Stimulated activated CD8-positive, alpha-beta memory T cell treated with anti-CD3 and anti-CD28 coated beads, Interleukin-4, amount 100 ng/mL, for 48 hours (primary cell): ENCODE measurements at regions not wholly inside any gene's neighbourhood (a gene's known extent, or its start where the extent isn't known, plus 50 kb on each side); places are given as distances from the start of the nearest gene placed in this dataset.

Experiments used
- DNase-seq: peaks from one replicate; pipeline ENCODE4 v3.0.0-alpha.2; 2020

DNA sequence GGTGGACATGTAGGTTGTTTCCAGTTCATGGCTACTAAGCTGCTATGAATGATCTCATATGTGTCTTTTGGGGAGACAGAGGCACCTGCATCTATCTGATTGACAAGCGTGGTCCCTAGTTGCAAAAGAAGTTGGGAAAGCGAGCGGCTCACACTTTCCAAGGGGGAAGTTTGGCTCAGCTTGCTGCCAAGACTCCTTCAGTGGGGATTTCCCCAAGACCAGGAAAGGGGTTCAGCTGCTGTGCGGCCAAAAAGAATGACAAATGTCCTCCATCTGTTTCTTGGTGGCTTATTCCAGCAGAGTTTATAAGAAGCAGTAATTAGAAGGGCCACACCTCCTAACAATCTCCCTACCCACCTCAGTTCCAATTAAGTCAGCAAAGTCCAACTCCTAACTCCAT is 128.5 kb upstream of the GALNT2 start:
- no peak for DNase-seq

DNA sequence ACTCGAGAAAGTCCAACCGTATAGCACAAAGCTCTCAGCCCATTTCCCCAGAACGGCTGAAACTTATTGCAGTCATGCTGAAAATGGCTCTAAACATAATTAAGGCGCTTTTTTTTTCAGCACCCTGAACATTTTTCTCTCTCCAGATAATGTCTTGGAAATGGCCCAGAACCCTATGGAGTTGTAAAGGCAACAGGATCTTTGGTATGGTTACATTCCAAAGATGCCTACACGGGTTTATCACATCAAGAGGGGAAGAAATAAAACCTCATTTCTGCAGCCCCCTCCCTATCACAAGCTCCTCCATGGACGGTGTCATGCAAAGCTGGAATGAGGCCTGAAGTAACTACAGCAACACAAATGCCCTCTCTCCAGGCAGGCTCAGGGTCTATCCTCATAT is 126.4 kb upstream of the GALNT2 start:
- DNase-seq = no peak

DNA sequence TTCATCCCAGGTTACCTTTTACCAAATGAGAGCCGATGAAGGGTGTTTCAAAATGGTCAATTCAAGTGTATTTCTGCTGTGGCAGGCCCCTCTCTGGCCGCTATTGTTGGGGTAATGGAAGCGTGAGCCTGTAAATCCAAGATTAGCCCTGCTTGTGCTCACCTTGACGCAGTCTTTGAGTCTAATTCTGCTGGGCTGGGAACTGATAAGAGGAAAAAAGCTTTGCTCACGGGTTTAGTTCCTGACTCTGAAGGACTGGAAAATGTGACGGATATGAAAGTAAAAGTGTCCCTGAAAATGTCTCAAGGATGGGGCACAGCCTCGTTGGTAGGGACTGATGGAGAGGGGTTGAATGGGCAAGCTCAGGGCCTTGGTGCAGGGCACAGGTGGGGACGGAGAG is 125.9 kb upstream of the GALNT2 start:
- no peak for DNase-seq

DNA sequence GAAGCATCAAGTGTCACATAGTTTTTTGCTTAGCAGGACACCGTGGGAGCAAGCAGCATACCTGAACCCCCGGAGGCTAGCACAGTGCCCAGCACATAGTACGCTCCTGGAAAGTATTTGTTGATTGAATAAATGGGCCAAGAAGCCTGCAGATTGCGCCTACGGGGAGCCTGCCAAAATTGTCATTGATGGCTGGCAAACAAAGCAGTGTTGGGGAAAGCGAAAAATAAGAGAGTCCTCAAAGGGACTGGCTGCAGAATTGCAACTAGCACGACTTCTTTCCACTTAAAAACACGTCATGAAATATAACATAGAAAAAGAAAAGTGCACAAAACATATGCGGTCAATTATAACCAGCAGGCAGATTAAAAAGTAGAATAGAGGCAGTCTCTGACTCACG is 125.2 kb upstream of the GALNT2 start:
- no peak for DNase-seq

DNA sequence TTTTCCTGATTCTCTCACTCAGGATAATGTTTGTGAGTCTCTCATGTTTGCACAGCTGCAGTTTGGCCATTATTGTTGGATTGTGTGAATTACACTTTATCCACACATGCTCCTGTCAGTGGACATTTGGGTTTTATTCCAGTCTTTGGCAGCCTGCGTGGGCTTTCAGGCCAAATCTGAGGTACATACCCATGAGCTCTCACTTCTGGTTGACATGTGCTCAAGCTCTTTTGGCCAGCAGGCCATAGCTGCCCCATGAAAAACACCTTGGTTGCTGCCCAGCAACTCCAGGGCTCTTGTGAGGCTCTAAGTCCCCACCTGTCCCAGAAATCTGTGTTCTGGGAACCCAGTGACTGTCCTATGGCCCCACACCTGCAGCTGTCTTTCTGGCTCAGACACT is 124.5 kb upstream of the GALNT2 start:
- no peak for DNase-seq

DNA sequence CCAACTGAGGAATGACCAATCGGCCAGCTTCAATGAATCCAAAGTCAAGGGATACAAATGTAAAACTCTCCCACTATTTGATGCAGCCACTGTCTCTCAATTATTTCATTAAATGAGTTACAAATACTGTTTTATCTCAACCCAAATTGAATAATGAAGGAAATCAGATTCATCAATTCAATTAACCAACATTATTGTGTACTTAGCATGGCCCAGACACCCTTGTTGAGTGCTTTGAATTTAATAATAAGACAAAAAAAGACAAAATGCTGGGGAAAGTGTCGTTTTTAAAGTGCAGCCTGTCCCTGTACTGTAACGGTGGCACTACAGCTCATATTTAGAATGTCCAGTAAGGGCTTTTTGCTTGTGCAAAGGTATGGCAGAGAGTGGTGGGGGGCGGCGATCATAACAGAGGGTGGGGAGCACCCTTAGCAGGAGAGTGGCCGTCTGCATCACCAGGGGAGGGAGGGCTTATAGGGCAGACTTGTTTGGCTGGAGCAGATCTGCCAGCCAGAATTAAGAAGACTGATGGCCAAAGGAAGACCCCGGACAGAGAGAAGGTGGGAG is 123.8 kb upstream of the GALNT2 start:
- DNase-seq = no peak

DNA sequence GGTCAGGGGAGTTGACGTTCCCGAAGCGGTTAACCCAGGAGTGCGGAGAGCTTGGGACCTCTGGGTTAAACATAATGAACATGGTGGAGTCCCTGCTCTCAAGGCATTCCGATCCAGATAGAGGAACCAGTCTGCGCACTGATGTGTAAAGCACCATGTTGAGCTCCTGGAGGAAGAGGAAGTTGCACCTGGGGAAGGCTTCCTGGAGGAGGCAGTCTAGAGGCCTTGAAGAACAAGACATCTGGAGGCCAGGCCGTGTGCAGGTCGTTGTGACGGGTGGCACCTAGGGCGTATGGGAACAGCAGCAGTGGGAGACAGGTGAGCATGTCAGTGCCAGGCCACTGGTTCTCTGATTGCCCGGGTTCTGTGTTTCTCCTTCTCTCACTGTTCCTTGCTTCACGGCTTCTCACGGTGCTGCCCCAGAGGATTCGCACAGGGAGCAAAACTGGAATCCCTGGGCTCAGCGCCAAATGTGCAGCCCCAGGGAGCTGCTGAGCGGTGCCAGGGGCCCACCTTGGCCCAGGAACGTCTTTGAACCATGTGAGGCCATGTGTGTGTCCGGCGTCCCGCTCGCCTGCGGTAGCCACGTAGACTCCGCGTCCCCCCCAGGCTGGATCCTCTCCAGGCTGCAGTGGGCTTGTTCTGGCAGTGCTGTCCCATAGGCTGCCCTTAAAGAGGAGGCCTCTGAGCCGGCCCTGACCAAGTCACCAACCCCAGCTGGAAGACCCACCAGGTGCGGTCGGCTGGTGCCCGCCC is 122.9 kb upstream of the GALNT2 start:
- DNase-seq = no peak

DNA sequence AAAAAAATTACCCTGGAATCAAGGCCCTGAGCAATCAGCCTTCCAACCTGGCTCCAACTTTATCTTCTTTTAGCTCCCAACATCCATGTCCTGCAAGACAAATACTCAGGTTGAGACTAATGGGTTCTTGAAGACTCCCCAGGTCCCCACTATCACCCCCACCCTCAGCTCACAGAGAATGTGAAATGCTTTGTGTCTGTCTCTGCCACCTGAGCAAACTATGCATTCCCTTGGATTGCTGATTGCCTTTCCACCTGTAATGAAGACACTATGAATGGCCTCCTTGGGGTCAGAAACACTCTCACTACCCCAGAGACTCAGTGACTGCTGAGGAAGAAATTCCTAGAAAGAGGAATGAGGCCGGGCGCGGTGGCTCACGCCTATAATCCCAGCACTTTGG is 121.2 kb upstream of the GALNT2 start:
- DNase-seq = no peak

DNA sequence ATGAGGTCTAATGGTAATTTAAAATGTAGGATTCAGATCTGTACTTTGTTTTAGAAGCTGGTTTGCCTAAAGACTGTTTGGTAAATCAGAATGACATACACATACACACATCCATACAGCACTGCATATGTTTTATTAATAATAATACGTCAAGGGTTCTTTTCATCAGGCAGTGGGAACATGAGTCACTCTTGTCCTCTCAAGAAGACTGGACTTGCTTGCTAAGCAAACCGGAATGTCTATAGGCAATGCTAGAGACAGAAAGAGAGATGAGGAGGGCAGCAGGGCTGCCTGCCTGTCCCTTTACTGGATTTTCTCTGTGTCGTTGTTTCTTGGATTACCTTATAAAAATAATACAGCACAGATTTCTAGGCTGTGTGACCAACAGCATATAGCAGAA is 119.1 kb upstream of the GALNT2 start:
- DNase-seq = no peak

DNA sequence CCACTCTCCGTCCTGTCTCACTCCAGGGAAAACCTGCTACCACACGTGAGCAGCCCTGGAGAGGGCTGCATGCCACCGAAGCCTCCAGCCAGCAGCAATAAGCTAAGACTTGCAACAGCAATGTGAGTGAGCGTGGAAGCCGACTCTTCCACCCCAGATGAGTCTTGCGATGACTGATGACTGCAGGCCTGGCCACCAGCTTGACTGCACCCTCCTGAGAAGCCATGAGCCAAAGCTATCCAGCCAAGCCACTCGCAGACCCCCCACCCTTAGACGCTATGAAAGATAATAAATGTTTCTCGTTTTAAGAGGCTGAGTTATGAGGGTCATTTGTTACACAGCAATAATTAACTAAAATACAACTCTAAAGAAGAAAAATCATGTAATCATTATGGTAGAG is 118.6 kb upstream of the GALNT2 start:
- DNase-seq = no peak

DNA sequence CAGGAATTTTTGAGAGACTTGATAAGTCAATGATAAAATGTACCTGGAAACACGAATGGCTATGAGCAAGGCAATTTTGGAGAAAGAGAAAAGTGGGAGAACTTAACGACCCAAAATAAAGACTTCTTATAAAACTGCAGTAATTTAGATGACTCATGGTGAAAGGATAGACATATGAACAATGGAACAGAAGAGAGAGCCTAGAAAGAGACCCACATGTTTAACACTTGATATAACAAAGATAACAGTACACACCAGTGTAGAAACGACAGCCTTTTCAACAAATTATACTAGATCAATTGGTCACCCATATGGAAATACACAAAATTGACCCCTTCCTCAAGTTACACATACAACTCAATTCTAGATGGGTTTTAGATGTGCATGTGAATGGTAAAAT is 117.5 kb upstream of the GALNT2 start:
- no peak for DNase-seq

DNA sequence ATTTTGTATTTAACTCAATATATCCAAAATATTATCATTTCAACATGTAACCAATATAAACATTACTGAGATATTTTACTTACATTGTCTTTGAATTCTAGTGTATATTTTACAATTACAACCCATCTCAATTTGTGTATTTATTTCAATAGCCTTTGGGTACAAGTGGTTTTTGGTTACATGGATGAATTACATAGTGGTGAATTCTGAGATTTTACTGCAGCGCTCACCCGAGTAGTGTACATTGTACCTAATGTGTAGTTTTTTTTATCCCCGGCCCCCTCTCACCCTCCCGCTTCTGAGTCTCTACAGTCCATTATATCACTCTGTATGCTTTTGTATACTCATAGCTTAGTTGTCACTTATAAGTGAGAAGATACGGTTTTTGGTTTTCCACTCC is 117.0 kb upstream of the GALNT2 start:
- no peak for DNase-seq

DNA sequence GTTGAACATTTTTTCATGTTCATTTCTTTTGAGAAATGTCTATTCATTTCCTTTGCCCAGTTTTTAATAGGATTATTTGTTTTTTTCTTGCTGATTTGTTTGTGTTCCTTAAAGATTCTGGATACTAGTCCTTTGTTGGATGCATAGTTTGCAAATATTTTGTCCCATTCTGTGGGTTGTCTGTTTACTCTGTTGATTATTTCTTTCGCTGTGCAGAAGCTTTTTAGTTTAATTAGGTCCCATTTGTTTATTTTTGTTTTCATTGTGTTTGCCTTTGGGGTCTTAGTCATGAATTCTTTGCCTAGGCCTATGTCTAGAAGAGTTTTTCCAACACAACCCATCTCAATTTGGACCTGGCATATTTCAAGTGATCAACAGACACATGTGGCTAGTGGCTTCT is 116.1 kb upstream of the GALNT2 start:
- DNase-seq = no peak

DNA sequence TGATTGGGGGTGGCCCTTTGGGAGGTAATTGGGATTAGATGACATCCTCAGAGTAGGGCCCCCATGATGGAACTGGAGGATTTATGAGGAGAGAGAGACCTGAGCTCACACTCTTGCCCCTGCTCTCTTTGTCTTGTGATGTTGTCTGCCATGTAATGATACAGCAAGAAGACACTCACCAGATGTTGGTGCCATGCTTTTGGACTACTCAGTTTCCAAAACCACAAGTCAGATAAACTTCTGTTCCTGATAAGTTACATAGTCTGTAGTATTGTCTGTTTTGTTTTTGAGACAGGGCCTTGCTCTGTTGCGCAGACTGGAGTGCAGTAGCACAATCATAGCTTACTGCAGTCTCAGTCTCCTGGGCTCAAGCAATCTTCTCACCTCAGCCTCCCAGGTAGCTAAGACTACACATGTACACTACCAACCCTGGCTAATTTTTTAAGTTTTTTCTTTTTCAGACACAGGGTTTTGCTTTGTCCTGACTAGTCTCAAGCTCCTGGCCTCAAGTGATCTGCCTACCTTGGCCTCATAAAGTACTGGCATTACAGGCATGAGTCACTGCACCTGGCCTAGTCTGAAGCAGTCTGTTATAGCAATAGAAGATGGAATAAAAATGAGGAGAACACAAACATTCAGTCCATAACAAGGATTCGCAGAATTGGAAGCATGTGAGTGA is 115.0 kb upstream of the GALNT2 start:
- DNase-seq = no peak

DNA sequence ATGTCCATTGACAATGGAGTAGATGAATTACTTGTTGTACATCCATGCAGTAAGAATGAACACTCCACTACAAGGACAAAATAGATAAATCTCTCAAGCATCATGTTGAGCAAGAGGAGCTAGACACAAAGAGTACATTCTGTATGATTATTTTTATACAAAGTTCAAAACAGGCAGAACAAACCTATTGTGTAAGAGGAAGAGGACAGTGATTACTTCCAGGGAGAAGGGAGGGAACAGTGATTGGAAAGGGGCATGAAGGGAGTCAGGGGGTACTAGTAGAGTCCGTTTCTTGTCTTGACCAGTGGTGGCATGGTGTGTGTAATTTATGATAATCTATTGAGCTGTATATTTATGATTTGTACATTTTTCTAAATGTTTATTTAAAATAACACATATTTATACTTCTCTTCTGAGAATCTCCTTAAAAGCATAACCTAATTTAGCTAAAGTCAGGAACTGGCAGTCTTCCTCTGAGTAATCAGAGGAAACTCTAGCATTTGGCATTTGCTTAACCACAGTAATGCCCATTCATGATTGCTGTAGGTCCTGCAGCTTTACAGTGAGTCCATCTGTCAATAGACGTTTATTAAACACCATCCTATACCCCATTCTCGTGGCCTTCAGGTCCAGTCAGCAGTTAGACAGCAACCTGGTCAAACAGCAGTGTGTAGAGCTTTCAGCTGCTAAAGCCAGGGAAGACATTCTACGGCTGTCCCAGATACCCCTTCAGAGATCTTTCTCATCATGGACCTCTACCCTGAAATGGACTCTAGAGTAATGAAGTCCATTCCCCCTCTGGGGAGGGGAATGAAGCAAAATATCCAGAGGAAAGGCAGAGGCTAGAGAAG is 114.1 kb upstream of the GALNT2 start:
- DNase-seq = no peak

DNA sequence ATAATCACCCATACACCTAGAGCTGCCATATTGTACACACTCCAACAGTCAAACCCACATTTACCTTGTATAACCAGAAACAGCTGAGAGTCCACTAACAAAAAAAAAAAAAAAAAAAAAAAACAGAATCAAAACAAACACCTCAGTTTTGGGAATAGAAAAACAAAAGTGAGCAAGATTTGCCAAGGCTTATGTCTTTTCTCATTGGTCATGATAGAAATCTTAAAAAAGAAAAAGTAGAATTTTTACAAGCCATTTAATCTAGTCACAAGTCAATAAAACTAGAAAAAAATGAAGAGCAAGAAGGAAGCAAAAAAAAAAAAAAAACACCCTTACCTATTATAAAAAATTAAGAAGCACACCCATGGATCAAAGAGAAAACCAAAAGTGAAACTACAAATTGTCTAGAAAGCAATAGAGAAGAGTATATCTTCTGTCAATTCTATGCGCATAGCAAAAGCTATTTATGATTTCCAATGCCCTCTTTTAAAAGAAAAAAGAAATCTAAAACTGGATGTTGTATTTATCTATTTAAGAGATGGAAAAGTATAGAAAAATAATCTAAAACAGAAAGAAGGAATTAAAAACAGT is 113.2 kb upstream of the GALNT2 start:
- DNase-seq = no peak

DNA sequence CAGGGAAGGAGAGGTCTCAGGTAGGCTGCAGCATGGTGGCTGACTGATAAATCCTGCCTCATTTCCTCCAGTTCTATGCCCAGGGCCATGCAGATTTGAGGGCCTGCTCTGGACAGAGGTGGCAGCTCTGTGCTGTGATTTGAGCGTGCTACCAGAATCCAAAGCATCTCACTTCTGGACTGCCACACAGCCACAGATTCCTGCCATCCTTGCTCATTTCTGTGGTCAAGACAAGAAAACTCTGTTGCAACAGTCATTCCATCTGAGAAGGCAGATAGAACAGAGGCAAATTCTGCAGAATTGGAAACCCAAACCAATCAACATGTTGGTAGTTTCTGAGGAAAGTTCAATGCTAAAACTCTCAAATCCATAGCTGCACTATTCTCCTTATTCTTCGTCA is 102.8 kb upstream of the GALNT2 start:
- DNase-seq = no peak

DNA sequence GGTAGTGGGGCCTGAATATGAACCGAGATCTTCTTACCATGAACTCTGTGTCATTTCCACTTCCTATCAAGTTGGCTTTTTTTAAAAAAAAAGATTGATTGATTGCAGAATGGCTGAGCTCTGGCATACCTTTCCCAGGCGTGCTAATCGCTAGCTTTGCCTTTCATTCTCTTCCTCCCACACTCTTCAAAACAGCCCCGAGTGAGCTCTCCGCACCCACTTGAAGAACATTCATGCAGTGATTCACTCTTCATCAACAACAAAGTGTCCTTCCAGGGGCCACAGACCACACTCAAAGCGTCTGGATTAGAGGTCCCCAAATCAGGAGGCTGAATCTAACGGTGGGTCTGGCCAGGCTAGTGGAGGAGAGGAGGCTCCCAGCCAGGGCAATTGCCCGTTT is 96.3 kb upstream of the GALNT2 start:
- DNase-seq = no peak

DNA sequence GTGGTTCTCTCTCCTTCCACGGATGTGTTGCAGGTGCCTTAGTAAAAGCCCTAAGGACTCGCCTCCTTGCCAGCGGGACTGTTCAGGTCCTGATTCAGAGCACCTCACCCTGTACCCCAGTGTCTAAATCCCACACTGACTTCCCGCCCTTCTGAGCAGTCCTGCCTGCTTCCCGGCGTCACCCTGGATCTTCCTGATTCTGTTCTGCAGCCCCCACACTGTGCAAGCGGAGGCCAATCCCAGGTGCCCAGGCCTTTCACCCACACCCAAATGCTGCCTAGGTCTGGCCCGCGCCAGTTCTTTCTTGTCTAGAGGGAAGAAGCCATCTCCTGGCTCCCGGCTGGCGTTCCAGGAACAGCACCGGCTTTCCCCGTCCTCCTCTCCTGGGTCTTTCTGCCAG is 95.9 kb upstream of the GALNT2 start:
- DNase-seq = no peak

DNA sequence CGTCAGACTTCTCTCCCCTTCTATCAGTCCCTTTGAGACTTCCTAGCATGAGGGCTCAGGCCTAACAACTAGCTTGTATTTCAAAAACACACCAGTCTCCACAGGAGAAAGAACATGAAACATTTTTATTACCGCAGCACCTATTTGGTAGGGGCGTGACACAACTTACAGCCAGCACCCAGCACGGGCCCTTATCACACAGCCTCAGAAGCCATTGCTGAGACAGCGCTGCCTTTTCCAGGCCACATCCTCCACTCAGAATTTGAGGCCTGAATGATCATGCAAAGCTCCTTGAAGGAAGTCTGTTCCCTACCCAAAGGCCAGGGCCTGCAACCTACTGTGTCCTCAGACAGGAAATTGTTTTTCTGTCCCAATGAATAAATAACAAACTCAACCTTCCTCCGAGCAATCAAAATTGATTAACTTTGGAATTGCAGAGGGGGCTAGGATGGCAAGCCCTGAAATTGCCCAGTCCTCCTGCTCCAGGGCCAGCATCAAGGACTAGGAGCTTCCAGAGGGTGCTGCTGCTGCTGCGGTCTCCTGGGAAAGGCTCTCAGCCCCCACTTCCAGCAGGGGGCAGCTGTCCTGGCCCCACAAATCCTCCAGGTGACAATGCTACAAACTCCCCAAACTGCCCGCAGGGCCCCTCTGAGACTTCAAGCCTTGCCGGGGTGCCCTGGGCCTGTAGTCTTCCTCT is 94.3 kb upstream of the GALNT2 start:
- no peak for DNase-seq

DNA sequence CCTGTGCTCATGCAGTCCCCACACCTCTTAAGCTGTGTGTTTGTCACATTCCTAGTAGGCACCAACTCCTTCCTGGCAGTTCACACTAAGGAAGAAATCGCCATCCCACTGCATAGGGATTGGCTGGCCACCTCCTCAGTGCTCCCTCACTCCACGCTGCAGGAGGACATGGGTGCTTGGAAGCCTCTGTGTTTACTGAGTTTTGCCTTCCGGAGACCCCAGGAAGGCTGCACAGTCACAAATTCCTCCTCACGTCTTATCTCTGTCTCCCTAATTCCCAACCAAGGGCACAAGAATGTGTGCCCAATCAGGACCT is 93.8 kb upstream of the GALNT2 start:
- DNase-seq = no peak

DNA sequence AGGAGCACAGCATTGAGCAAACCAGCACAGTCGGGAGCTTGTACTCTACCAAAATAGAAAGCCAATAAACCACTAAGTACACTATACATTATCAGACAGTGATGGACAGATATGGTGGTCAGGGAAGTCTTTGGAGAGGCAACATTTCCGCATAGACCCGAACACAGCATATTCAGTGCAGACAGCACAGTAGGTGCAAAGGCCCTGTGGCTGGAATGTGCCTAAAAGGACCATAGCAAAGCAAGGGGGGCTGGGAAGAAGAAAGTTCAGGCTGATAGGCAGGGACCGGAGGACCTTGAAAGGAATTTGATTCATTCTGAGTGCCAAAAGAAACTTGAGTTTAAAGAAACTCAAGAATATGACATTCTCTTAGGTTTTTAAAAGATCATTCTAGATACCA is 92.0 kb upstream of the GALNT2 start:
- no peak for DNase-seq

DNA sequence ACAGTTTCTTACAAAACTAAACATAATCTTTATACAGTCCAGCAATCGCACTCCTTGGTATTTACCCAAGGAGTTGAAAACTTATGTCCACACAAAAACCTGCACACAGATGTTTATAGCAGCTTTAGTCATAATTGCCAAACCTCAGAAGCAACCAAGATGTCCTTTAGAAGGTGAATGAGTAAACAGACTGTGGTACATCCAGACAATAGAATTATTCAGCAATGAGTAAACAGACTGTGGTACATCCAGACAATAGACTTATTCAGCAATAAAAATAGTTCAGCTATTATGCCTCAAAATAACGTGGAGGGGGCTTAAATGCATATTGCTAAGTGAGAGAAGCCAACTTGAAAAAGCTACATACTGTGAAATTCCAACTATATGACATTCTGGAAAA is 87.0 kb upstream of the GALNT2 start:
- DNase-seq = no peak
